ENCODE measurements at regions not wholly inside any gene's neighbourhood (a gene's known extent, or its start where the extent isn't known, plus 50 kb on each side); places are given as distances from the start of the nearest gene placed in this dataset.

DNA sequence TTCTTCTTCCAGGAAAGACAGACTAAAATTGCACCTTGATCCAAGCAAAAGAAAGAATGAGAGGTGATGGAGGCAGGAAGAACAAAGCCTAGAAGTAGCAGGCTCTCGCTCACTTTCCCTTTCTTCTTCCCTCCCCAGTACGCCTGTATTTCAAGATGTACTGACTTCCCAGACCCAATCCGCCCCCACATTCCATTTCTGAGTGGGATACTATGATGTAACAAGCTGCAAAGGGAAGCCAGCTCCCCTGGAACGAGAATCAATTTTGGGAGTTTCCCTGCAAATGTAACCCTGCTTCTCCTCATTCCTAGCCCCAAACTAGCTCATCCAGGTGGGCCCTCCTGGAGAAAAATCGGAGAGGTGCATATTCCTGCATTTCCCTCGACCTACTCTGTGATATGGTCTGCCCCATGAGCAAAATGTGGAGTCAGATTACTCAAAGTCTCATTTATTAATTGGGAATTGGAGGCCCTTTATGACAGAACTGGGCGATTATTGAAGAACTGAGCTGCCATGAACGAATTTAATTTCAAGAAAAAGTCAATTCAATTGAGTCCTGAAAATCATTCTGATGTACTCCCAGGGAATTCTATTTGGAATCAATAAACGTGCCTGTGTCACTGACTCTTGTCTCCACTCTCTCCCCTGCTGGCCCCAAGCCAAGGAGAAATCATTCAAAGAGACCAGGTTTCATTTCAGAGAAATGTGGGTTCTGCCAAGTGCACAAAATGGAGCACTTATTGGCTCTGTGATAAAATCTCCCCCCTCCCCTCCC, 398.9 kb downstream of the SHISA9 start:
- no peaks in the 10 kb centered on the region for H3K9me3 ChIP-seq (ENCODE audit: low read length)
- CTCF ChIA-PET (ENCODE audit: unreplicated experiment) = no interaction called here
- H3K9me2 ChIP-seq (ENCODE audit: insufficient read depth, low read length) = no peaks in the 10 kb centered on the region
- peaks cover 24% of the 10 kb centered on the region for H3K4me1 ChIP-seq (ENCODE audit: insufficient read depth, low read length, poor library complexity, severe bottlenecking)
- no peak overlapping the region for H2AFZ ChIP-seq (ENCODE audit: low read length)
- H3K36me3 ChIP-seq (ENCODE audit: insufficient read depth, low read length) = no peaks in the 10 kb centered on the region
- BruUV-seq (replicated peaks) = no TSS peak
- POLR2A ChIA-PET = no interaction called here
- no peak overlapping the region for H3K27ac ChIP-seq (ENCODE audit: low read depth, low read length, poor library complexity, severe bottlenecking)
- no peak for DNase-seq (ENCODE audit: low spot score)
- no peaks in the 10 kb centered on the region for H3K79me2 ChIP-seq (ENCODE audit: insufficient read depth, low read depth, low read length)
- intact Hi-C loops (cut with micrococcal nuclease; ENCODE audit: unreplicated experiment) = no loop called here
- no peaks in the 10 kb centered on the region for H4K20me1 ChIP-seq (ENCODE audit: insufficient read depth, low read length)
- H3K4me3 ChIP-seq (ENCODE audit: low read depth, low read length, poor library complexity, severe bottlenecking) = no peak overlapping the region
- TF ChIP-seq EZH2phosphoT487 (IDR thresholded peaks at IDR 0.05; ENCODE audit: borderline replicate concordance, low read depth, low read length) (no peak), CTCF (conservative IDR thresholded peaks at IDR 0.05; ENCODE audit: low read length) (no peak)
- H3K4me2 ChIP-seq (ENCODE audit: low read length) = no peak overlapping the region

GRCh38 chr16:13305019-13305755, 403.8 kb downstream of the SHISA9 start:
- Histone ChIP-seq H2AFZ (ENCODE audit: low read length) (no peak overlapping the region), H4K20me1 (ENCODE audit: insufficient read depth, low read length) (no peaks in the 10 kb centered on the region), H3K4me1 (ENCODE audit: insufficient read depth, low read length, poor library complexity, severe bottlenecking) (peaks cover 25% of the 10 kb centered on the region), H3K9me2 (ENCODE audit: insufficient read depth, low read length) (no peaks in the 10 kb centered on the region), H3K9me3 (ENCODE audit: low read length) (no peaks in the 10 kb centered on the region), H3K4me3 (ENCODE audit: low read depth, low read length, poor library complexity, severe bottlenecking) (no peak overlapping the region), H3K27ac (ENCODE audit: low read depth, low read length, poor library complexity, severe bottlenecking) (no peak overlapping the region), H3K79me2 (ENCODE audit: insufficient read depth, low read depth, low read length) (no peaks in the 10 kb centered on the region), H3K4me2 (ENCODE audit: low read length) (no peak overlapping the region), H3K36me3 (ENCODE audit: insufficient read depth, low read length) (no peaks in the 10 kb centered on the region)
- no peak for TF ChIP-seq EZH2phosphoT487 (IDR thresholded peaks at IDR 0.05; ENCODE audit: borderline replicate concordance, low read depth, low read length)
- TF ChIP-seq CTCF (conservative IDR thresholded peaks at IDR 0.05; ENCODE audit: low read length) = no peak
- intact Hi-C loops (cut with micrococcal nuclease; ENCODE audit: unreplicated experiment) = no loop called here
- ChIA-PET POLR2A (interaction anchor here (0.6 kb wide), 1 partner anchor 27 kb away, joined by 3 read pairs; no protein-coding TSS in a partner anchor), CTCF (ENCODE audit: unreplicated experiment) (no interaction called here)
- no TSS peak for BruUV-seq (replicated peaks)
- DNase-seq (ENCODE audit: low spot score) = peak; percentile 16

Measured in OCI-LY7 (cell line).